GM21423 (cell line): ENCODE measurements at regions not wholly inside any gene's neighbourhood (a gene's known extent, or its start where the extent isn't known, plus 50 kb on each side); places are given as distances from the start of the nearest gene placed in this dataset.
"Not testable (repeated sequence)": the region's sequence is repeated elsewhere in the genome, so short reads cannot be mapped to it uniquely, and the experiment has no call there.

ENCODE experiments used
- ATAC-seq: cut with Tn5 transposase; IDR thresholded peaks from one replicate; pipeline ENCODE4 v1.9.1; 2021; ENCODE audit warnings: mild to moderate bottlenecking, moderate library complexity; ENCODE audit not compliant: unreplicated experiment

DNA sequence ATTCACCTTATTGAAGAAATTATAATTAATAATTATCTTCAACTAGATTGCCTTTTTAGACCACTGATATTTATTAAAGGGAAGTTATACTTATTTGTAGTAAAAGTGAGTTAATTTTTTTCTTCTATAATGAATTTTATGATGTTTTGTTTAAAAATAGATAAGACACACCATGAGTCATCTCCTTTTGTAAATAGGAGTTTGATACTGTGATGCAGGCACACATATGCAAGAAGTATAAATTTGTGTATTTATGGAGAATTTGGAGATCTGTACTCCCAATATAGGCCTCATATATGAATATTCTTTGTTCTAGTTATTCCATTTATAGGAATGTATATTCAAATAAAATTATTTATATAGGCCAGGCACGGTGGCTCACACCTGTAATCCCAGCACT is 703.5 kb upstream of the CHAC2 start:
- no peak for ATAC-seq

GRCh38 chr2:53058526-53058925 is 709.1 kb upstream of the CHAC2 start:
- ATAC-seq, result no peak

GRCh38 chr2:53053937-53054336 is 713.7 kb upstream of the CHAC2 start:
- ATAC-seq, result no peak

- no peak for ATAC-seq
Observed at GRCh38 chr2:53051157-53051556, 716.4 kb upstream of the CHAC2 start.

- no peak for ATAC-seq
Observed at GRCh38 chr2:53040536-53041229, 726.9 kb upstream of the CHAC2 start.

DNA sequence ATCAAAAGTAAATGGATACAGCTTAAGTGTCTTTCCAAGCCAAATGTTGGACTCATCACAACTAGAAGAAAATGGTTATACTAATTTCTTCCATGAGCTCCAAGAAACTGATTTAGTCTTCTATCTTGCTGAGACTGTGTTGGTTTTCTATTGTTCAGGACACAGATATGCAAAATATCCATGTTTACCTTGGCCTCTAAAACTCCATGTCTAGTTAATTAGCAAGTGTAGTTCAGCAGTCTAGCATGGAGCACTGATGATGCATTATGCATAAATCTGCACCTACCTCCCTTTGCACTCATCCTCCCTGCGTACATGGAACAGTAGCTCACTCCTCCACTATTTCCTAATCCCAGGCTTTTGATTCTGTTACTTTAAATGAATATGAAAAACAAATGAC is 731.4 kb upstream of the CHAC2 start:
- no peak for ATAC-seq

GRCh38 chr2:53035153-53035552 is 732.5 kb upstream of the CHAC2 start:
- ATAC-seq, result no peak

DNA sequence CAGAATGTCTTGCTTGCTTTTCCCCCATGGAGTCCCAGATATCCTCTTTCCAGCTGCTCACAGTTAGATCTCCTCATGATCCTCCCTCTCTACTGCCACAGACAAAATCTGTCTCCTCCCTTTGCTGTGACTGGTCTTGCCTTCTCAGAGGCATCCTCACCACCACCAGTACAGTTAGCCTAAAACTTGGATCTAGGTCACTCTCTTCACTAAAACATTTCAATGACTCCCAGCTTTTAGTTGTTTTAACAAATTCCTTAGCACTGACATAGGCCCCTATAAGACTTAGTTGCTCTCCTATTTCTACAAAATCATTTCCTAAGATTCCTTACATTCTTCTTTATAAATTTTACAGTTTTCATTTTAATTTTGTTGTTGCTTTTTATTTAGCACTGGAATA is 734.2 kb upstream of the CHAC2 start:
- no peak for ATAC-seq

GRCh38 chr2:53028746-53029423 is 738.7 kb upstream of the CHAC2 start:
- no peak for ATAC-seq

GRCh38 chr2:53028225-53028624 is 739.4 kb upstream of the CHAC2 start:
- no peak for ATAC-seq

DNA sequence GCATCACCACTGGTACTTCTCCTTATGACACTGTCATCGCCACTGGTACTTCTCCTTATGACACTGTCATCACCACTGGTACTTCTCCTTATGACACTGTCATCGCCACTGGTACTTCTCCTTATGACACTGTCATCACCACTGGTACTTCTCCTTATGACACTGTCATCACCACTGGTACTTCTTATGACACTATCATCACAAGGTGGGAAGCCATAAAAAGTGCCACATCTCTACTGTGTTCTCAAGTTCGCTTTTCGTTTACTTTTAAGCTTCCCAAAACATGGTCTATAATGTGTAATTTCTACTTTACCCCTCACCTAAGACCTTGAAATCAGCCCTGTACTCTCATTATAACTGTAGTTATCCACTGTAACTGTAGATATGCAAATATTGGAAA is 745.4 kb upstream of the CHAC2 start:
- not testable (repeated sequence) for ATAC-seq

DNA sequence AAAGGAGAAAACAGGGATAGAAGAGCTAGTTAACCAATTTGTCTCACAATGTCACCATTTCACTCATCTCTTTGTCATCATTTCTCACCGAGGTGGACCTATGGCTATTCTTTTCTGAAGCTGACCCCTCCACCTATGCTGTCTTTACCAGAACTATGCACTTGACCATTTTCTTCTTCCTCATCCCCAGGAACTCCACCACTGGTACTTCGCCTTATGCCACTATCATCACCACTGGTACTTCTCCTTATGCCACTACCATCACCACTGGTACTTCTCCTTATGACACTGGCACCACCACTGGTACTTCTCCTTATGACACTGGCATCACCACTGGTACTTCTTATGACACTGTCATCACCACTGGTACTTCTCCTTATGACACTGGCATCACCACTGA is 745.8 kb upstream of the CHAC2 start:
- ATAC-seq, result no peak

DNA sequence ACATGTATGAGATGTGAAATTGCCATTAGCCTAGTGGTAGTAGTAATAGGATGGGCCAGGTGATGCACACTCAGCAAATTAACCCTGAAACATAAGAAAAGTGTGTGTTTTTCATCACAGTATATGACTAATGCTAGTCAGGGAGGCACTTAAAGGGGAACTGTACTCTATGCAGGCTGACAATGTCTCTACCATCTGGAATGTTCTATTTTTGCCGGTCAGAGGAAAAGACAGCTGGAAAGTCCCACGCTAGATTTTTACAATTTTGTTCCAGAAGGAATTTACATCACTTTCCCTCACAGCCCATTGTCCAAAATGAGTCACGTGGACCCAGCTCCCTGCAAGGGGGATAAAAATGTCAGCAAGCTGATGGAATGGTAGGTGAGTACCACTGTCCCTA is 746.3 kb upstream of the CHAC2 start:
- no peak for ATAC-seq

GRCh38 chr2:53018825-53019425 is 748.7 kb upstream of the CHAC2 start:
- ATAC-seq, result no peak

- no peak for ATAC-seq
Observed at GRCh38 chr2:53006980-53007379, 760.6 kb upstream of the CHAC2 start.

DNA sequence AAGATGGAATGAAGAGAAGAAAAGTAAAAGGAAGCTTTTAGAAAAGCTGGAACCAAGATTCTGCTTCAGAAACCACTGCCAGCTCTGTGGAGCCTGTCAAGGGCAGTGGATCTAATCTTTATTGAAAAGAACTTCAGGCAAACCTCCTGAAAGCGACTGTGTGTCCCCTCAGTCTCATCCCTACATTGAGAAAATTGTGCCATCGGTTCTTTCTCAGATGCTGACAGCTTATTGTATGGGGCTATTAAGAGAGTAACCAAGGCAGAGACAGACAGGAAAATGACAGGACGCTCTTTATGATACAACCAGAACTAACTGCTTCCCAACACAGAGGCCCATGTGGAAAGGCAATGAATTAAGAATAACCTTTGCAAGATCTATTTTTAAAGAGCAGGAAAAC is 763.2 kb upstream of the CHAC2 start:
- no peak for ATAC-seq

DNA sequence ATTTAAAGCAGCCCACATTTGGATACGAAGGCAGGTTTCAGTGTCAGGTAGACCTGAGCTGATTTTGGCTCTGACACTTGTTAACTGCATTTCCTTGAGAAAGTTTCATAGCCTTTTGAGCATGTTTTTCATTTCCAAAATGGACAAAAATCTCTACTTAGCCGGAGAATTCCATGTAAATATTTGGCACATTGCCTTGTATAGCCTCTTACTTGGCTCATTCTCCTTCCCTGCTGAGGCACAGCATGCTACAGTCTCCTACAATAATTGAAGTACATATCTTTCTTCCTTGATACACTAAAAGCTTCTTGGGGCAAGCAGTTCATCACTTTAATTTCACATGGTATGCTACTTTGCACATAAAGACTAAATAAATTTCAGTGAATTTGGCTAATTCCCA is 772.2 kb upstream of the CHAC2 start:
- ATAC-seq, result no peak

DNA sequence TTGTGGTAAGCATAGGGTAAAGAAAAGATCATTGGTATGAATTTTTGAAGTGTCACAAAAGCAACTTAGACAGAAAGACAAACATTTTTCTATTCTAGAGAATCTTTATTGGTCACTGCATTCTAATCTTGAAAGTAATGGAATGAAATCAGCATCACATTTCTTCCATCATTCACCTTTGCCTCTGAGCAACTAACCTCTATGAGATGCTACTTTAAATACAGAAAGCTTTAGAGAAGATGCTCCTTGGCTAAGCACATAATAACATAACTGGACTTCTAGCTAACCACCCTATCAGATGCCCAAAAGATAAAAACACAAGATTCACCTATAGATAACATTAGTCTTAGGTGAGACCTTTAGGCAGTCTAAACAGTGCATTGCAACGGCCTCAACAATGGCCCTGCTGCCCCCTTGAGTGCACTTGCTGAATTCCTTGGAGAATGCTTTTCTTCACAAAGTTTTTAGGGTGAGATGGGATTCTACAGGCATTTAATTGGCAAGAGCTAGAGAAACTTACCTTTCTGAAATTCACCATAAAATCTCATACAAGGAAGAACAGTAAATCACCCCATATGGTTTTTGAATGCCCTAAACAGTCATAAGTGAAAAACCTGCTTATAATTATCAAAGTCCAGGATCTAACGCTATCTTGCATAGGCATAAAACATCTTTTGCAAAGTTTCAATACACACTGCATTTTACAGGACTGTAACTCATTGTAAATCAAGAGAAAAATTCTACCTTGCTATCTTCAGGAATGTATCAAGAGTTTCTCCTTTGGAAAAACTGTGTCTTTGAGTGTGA is 791.3 kb upstream of the CHAC2 start:
- ATAC-seq, result no peak

DNA sequence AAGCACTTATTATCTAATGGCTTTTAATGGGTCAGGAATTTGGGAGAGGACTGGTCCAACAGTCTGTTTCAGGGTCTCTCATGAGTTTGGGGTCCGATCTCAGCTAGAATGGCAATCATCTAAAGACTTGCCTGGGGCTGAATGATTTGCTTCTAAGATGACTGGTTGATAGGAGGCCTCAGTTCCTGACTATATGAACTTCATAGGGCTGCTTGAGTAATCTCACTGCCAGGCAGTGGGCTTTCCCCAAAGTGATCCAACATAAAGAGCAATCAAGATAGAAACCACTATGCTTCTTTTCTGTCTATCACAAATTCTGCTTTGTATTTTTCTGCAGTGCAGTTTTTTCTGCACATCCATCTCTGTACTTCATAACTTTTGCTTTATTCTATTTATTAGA is 793.5 kb upstream of the CHAC2 start:
- ATAC-seq, result no peak

GRCh38 chr2:52970642-52971041 is 797.0 kb upstream of the CHAC2 start:
- no peak for ATAC-seq

DNA sequence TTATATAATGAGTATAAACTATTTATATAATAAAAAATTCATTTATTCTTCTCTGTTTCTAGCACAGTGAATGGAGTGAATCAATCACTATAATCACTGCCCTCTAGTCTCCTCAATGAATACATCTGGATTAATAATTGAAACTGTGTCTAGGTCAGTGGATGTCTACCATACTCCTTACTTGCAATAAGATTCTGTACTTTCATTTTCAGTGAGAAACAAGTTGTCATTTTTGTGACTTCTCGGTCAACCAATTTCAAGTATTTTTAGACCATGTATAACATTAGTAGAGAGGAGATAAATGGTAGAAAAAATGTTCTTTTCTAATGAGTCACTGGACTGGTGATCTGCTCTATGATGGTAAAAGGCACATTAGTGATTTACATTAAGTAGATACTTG is 799.6 kb upstream of the CHAC2 start:
- ATAC-seq, result no peak
